ENCODE measurements at regions not wholly inside any gene's neighbourhood (a gene's known extent, or its start where the extent isn't known, plus 50 kb on each side); places are given as distances from the start of the nearest gene placed in this dataset.

DNA sequence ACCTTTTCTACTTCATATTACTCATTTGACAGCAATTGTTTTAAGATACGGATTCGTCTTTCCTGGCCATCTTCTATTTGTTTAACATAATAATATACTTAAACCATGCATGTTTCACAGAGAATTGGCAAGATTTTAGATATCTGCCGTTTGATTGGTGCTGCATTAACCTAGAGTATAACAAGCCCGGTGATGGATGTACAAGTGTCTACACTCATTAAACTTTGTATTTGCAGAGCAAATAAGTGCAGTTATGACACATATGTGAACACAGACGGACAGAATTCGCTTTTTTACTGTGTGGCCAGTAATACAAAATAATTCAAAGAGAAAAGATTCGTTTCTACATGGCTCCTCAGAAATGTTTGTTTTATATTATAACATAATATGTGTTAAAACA lies 116.1 kb downstream of the ARL4A start:
- no peak for TF ChIP-seq CTCF (IDR thresholded peaks at IDR 0.05)
- no peak for TF ChIP-seq POLR2A (IDR thresholded peaks at IDR 0.05)
- TF ChIP-seq POLR2AphosphoS5 (IDR thresholded peaks at IDR 0.05), result no peak
- TF ChIP-seq EP300 (IDR thresholded peaks at IDR 0.05), result no peak
